Mesenchymal stem cell (in vitro differentiated cells and primary cell): ENCODE measurements at regions not wholly inside any gene's neighbourhood (a gene's known extent, or its start where the extent isn't known, plus 50 kb on each side); places are given as distances from the start of the nearest gene placed in this dataset.

ENCODE experiments used
- DNase-seq: peaks from one replicate; pipeline ENCODE4 v3.0.0-alpha.2; 2013
- H2AFZ ChIP-seq: one replicate; pipeline ENCODE4 v1.6.1; 2013; ENCODE audit warnings: low read depth, mild to moderate bottlenecking, control low read depth, inconsistent platforms, low read length, moderate library complexity
- H2AK5ac ChIP-seq: 2 replicates; pipeline ENCODE4 v1.6.1; 2013; ENCODE audit warnings: low read length, moderate library complexity, mild to moderate bottlenecking, inconsistent platforms; ENCODE audit not compliant: severe bottlenecking
- H2BK120ac ChIP-seq: one replicate; pipeline ENCODE4 v1.6.1; 2013; ENCODE audit warnings: low read depth, mild to moderate bottlenecking, inconsistent platforms, low read length, moderate library complexity
- H2BK12ac ChIP-seq, 2 experiments: one replicate each; pipeline ENCODE4 v1.6.1; 2013; ENCODE audit warnings: inconsistent platforms in 2 of 2, low read length in 2 of 2, mild to moderate bottlenecking in 2 of 2, moderate library complexity in 2 of 2, control low read depth in 1 of 2
- H2BK15ac ChIP-seq: one replicate; pipeline ENCODE4 v1.6.1; 2013; ENCODE audit warnings: mild to moderate bottlenecking, low read depth, inconsistent platforms; ENCODE audit not compliant: poor library complexity, severe bottlenecking
- H2BK5ac ChIP-seq: 2 replicates; pipeline ENCODE4 v1.6.1; 2013; ENCODE audit warnings: low read depth, mild to moderate bottlenecking, low read length, control low read depth, inconsistent platforms; ENCODE audit not compliant: poor library complexity, severe bottlenecking
- H3K14ac ChIP-seq, 2 experiments: one replicate each; pipeline ENCODE4 v1.6.1; 2013; ENCODE audit warnings: inconsistent platforms in 2 of 2, low read length in 2 of 2, control low read depth in 1 of 2, mild to moderate bottlenecking in 1 of 2, moderate library complexity in 1 of 2
- H3K18ac ChIP-seq, 2 experiments: one replicate each; pipeline ENCODE4 v1.6.1; 2013; ENCODE audit warnings: inconsistent platforms in 2 of 2, low read length in 2 of 2, control low read depth in 1 of 2, low read depth in 1 of 2, mild to moderate bottlenecking in 1 of 2
- H3K23ac ChIP-seq, 2 experiments: one replicate each; pipeline ENCODE4 v1.6.1; 2013; ENCODE audit warnings: inconsistent platforms in 2 of 2, low read length in 2 of 2, mild to moderate bottlenecking in 2 of 2, moderate library complexity in 2 of 2, control low read depth in 1 of 2
- H3K27ac ChIP-seq: 2 replicates; pipeline ENCODE4 v1.5.1; 2013; ENCODE audit warnings: mild to moderate bottlenecking, moderate library complexity, low read length, control low read depth, inconsistent platforms; ENCODE audit not compliant: poor library complexity, severe bottlenecking
- H3K27me3 ChIP-seq, 2 experiments: 2 replicates each; pipeline versions ENCODE4 v1.6.1 to v1.7.0; 2013; ENCODE audit warnings: low read length in 2 of 2, mild to moderate bottlenecking in 2 of 2, moderate library complexity in 2 of 2, control low read depth in 1 of 2, inconsistent platforms in 1 of 2; ENCODE audit not compliant: control insufficient read depth in 1 of 2, insufficient read depth in 1 of 2
- H3K36me3 ChIP-seq, 2 experiments: 2 replicates each; pipeline versions ENCODE4 v1.6.1 to v1.7.0; 2013; ENCODE audit warnings: low read length in 2 of 2, control low read depth in 1 of 2, inconsistent platforms in 1 of 2, low read depth in 1 of 2, mild to moderate bottlenecking in 1 of 2; ENCODE audit not compliant: insufficient read depth in 2 of 2, control insufficient read depth in 1 of 2
- H3K4ac ChIP-seq, 2 experiments: one replicate each; pipeline ENCODE4 v1.6.1; 2013; ENCODE audit warnings: inconsistent platforms in 2 of 2, low read length in 2 of 2, mild to moderate bottlenecking in 2 of 2, moderate library complexity in 2 of 2, control low read depth in 1 of 2, low read depth in 1 of 2
- H3K4me1 ChIP-seq: 2 replicates; pipeline ENCODE4 v1.6.1; 2013; ENCODE audit warnings: low read depth, low read length, control low read depth; ENCODE audit not compliant: control insufficient read depth, insufficient read depth
- H3K4me2 ChIP-seq: 2 replicates; pipeline ENCODE4 v1.6.1; 2013; ENCODE audit warnings: low read length, mild to moderate bottlenecking, inconsistent platforms; ENCODE audit not compliant: poor library complexity, severe bottlenecking
- H3K4me3 ChIP-seq, 2 experiments: 2 replicates each; pipeline versions ENCODE4 v1.5.1 to v1.7.0; 2013; ENCODE audit warnings: low read length in 2 of 2, mild to moderate bottlenecking in 2 of 2, control low read depth in 1 of 2, low read depth in 1 of 2; ENCODE audit not compliant: insufficient read depth in 1 of 2
- H3K79me1 ChIP-seq: replicated peaks from 2 replicates; pipeline ENCODE4 v1.6.1; 2013; ENCODE audit warnings: mild to moderate bottlenecking, control low read depth, low read length, inconsistent platforms; ENCODE audit not compliant: poor library complexity, severe bottlenecking
- H3K9ac ChIP-seq: 2 replicates; pipeline ENCODE4 v1.7.0; 2013; ENCODE audit warnings: mild to moderate bottlenecking, low read length, moderate library complexity
- H3K9me3 ChIP-seq: 2 replicates; pipeline ENCODE4 v1.7.0; 2013; ENCODE audit warnings: mild to moderate bottlenecking, low read length; ENCODE audit not compliant: control insufficient read depth
- H4K8ac ChIP-seq: one replicate; pipeline ENCODE4 v1.6.1; 2013; ENCODE audit warnings: inconsistent platforms, mild to moderate bottlenecking, low read length, moderate library complexity
- H4K91ac ChIP-seq: one replicate; pipeline ENCODE4 v1.6.1; 2013; ENCODE audit warnings: mild to moderate bottlenecking, low read length, inconsistent platforms
- WGBS: methylation state at CpG from one replicate; pipeline ENCODE4 v1.1.7; 2013; ENCODE audit warnings: mixed read lengths; 5-methylcytosine and 5-hydroxymethylcytosine counted together

- Histone ChIP-seq H2AK5ac (no peak overlapping the region), H2BK120ac (no peak overlapping the region), H3K9me3 (no peaks in the 10 kb centered on the region), H3K4me1 (no peaks in the 10 kb centered on the region), H2AFZ (no peak overlapping the region), H2BK12ac (no peak overlapping the region), H4K91ac (no peak overlapping the region), H4K8ac (no peak overlapping the region), H3K23ac (no peak overlapping the region), H3K27me3 (peaks cover 11 to 46% of the 10 kb centered on the region in 2 experiments), H3K14ac (no peak overlapping the region), H2BK5ac (no peak overlapping the region), H3K36me3 (no peaks in the 10 kb centered on the region), H3K4ac (no peak overlapping the region), H3K27ac (no peak overlapping the region), H3K4me3 (no peak overlapping the region), H3K79me1 (no peaks in the 10 kb centered on the region), H3K4me2 (no peak overlapping the region), H2BK15ac (no peak overlapping the region), H3K18ac (no peak overlapping the region), H3K9ac (no peak overlapping the region)
- 87% methylated on average over 6 of the region's 6 CpGs for WGBS
- DNase-seq, result no peak
These were observed 58.7 kb downstream of the RMI2 start for GRCh38 chr16:11403920-11404319.

GRCh38 chr16:11404603-11405002, 59.3 kb downstream of the RMI2 start:
- Histone ChIP-seq H2BK12ac (no peak overlapping the region), H4K8ac (no peak overlapping the region), H3K18ac (no peak overlapping the region), H3K4ac (no peak overlapping the region), H2AK5ac (no peak overlapping the region), H3K23ac (no peak overlapping the region), H2BK15ac (no peak overlapping the region), H2BK5ac (no peak overlapping the region), H3K36me3 (no peaks in the 10 kb centered on the region), H3K4me3 (no peak overlapping the region), H3K27ac (no peak overlapping the region), H3K9ac (no peak overlapping the region), H3K14ac (no peak overlapping the region), H3K27me3 (peaks cover 11 to 43% of the 10 kb centered on the region in 2 experiments), H4K91ac (no peak overlapping the region), H3K4me2 (no peak overlapping the region), H2BK120ac (no peak overlapping the region), H3K9me3 (no peaks in the 10 kb centered on the region), H3K79me1 (no peaks in the 10 kb centered on the region), H2AFZ (no peak overlapping the region), H3K4me1 (no peaks in the 10 kb centered on the region)
- 89% methylated on average over 12 of the region's 12 CpGs for WGBS
- no peak for DNase-seq

- no peak overlapping the region for H2BK15ac ChIP-seq
- H3K27me3 ChIP-seq, result peaks cover 11 to 43% of the 10 kb centered on the region in 2 experiments
- H3K4ac ChIP-seq, result no peak overlapping the region
- no peak overlapping the region for H2BK120ac ChIP-seq
- H3K27ac ChIP-seq, result no peak overlapping the region
- H3K4me2 ChIP-seq, result no peak overlapping the region
- no peak overlapping the region for H2BK12ac ChIP-seq
- peak; percentile 26 for DNase-seq
- H3K9ac ChIP-seq, result no peak overlapping the region
- no peak overlapping the region for H4K91ac ChIP-seq
- H2AK5ac ChIP-seq, result no peak overlapping the region
- H3K79me1 ChIP-seq, result no peaks in the 10 kb centered on the region
- no peaks in the 10 kb centered on the region for H3K9me3 ChIP-seq
- no peaks in the 10 kb centered on the region for H3K36me3 ChIP-seq
- no peak overlapping the region for H3K23ac ChIP-seq
- no peak overlapping the region for H3K4me3 ChIP-seq
- no peak overlapping the region for H3K14ac ChIP-seq
- 63% methylated on average over 6 of the region's 11 CpGs for WGBS
- H3K4me1 ChIP-seq, result peaks cover under 1% of the 10 kb centered on the region
- H4K8ac ChIP-seq, result no peak overlapping the region
- H3K18ac ChIP-seq, result no peak overlapping the region
- H2BK5ac ChIP-seq, result no peak overlapping the region
- H2AFZ ChIP-seq, result no peak overlapping the region
These were observed 60.3 kb downstream of the RMI2 start for GRCh38 chr16:11405331-11406176.

- no peak overlapping the region for H4K8ac ChIP-seq
- H3K9ac ChIP-seq, result no peak overlapping the region
- no peaks in the 10 kb centered on the region for H3K36me3 ChIP-seq
- H2BK12ac ChIP-seq, result no peak overlapping the region
- no peak for DNase-seq
- H3K27ac ChIP-seq, result no peak overlapping the region
- H4K91ac ChIP-seq, result no peak overlapping the region
- H3K9me3 ChIP-seq, result no peaks in the 10 kb centered on the region
- H2BK5ac ChIP-seq, result no peak overlapping the region
- H2BK120ac ChIP-seq, result no peak overlapping the region
- no peak overlapping the region for H2AFZ ChIP-seq
- 94% methylated on average over 6 of the region's 6 CpGs for WGBS
- H3K23ac ChIP-seq, result no peak overlapping the region
- H3K4me3 ChIP-seq, result no peak overlapping the region
- no peak overlapping the region for H2BK15ac ChIP-seq
- H3K4me2 ChIP-seq, result no peak overlapping the region
- no peak overlapping the region for H3K14ac ChIP-seq
- peaks cover 4% of the 10 kb centered on the region for H3K4me1 ChIP-seq
- peaks cover 11 to 38% of the 10 kb centered on the region in 2 experiments for H3K27me3 ChIP-seq
- no peaks in the 10 kb centered on the region for H3K79me1 ChIP-seq
- H3K4ac ChIP-seq, result no peak overlapping the region
- H2AK5ac ChIP-seq, result no peak overlapping the region
- H3K18ac ChIP-seq, result no peak overlapping the region
These were observed 60.9 kb downstream of the RMI2 start for GRCh38 chr16:11406177-11406560.
